ENCODE measurements at regions not wholly inside any gene's neighbourhood (a gene's known extent, or its start where the extent isn't known, plus 50 kb on each side); places are given as distances from the start of the nearest gene placed in this dataset.

- ATAC-seq (no peak), DNase-seq (ENCODE audit: low read depth, low spot score) (no peak)
- H3K27me3 ChIP-seq (ENCODE audit: insufficient read depth, low read length), result no peaks in the 10 kb centered on the region
- no peaks in the 10 kb centered on the region for H3K79me2 ChIP-seq (ENCODE audit: insufficient read depth, low read length)
- no peaks in the 10 kb centered on the region for H3K9me2 ChIP-seq (ENCODE audit: insufficient read depth)
- H3K36me3 ChIP-seq (ENCODE audit: control insufficient read depth in 1 of 2, insufficient read depth in 2 of 2, low read length in 2 of 2), result no peaks in the 10 kb centered on the region
- no peak overlapping the region for H3K4me3 ChIP-seq (replicated peaks in 1 of 2; ENCODE audit: low read depth in 1 of 2, low read length in 2 of 2)
- H2AFZ ChIP-seq (ENCODE audit: low read depth, low read length, poor library complexity, severe bottlenecking), result no peak overlapping the region
- H4K20me1 ChIP-seq (ENCODE audit: insufficient read depth), result no peaks in the 10 kb centered on the region
- TF ChIP-seq, protein P1, sequence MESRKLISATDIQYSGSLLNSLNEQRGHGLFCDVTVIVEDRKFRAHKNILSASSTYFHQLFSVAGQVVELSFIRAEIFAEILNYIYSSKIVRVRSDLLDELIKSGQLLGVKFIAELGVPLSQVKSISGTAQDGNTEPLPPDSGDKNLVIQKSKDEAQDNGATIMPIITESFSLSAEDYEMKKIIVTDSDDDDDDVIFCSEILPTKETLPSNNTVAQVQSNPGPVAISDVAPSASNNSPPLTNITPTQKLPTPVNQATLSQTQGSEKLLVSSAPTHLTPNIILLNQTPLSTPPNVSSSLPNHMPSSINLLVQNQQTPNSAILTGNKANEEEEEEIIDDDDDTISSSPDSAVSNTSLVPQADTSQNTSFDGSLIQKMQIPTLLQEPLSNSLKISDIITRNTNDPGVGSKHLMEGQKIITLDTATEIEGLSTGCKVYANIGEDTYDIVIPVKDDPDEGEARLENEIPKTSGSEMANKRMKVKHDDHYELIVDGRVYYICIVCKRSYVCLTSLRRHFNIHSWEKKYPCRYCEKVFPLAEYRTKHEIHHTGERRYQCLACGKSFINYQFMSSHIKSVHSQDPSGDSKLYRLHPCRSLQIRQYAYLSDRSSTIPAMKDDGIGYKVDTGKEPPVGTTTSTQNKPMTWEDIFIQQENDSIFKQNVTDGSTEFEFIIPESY (IDR thresholded peaks at IDR 0.05; ENCODE audit: extremely low read depth, insufficient replicate concordance, low read length), result no peak
- TF ChIP-seq SRF (IDR thresholded peaks at IDR 0.05; ENCODE audit: low read depth), result no peak
- TF ChIP-seq, protein P2, sequence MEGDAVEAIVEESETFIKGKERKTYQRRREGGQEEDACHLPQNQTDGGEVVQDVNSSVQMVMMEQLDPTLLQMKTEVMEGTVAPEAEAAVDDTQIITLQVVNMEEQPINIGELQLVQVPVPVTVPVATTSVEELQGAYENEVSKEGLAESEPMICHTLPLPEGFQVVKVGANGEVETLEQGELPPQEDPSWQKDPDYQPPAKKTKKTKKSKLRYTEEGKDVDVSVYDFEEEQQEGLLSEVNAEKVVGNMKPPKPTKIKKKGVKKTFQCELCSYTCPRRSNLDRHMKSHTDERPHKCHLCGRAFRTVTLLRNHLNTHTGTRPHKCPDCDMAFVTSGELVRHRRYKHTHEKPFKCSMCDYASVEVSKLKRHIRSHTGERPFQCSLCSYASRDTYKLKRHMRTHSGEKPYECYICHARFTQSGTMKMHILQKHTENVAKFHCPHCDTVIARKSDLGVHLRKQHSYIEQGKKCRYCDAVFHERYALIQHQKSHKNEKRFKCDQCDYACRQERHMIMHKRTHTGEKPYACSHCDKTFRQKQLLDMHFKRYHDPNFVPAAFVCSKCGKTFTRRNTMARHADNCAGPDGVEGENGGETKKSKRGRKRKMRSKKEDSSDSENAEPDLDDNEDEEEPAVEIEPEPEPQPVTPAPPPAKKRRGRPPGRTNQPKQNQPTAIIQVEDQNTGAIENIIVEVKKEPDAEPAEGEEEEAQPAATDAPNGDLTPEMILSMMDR (IDR thresholded peaks at IDR 0.05 in 2 of 3, conservative IDR thresholded peaks at IDR 0.05 in 1 of 3; ENCODE audit: borderline replicate concordance in 1 of 3, insufficient read depth in 1 of 3, low read depth in 2 of 3, low read length in 2 of 3), result no peak
- TF ChIP-seq RAD21 (IDR thresholded peaks at IDR 0.05; ENCODE audit: low read depth), result no peak
- TF ChIP-seq SP1 (IDR thresholded peaks at IDR 0.05; ENCODE audit: low read depth), result no peak
- no peak for TF ChIP-seq EGR1 (IDR thresholded peaks at IDR 0.05; ENCODE audit: low read depth)
- TF ChIP-seq, protein P3, sequence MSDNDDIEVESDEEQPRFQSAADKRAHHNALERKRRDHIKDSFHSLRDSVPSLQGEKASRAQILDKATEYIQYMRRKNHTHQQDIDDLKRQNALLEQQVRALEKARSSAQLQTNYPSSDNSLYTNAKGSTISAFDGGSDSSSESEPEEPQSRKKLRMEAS (IDR thresholded peaks at IDR 0.05), result no peak
- no peak for TF ChIP-seq CEBPB (IDR thresholded peaks at IDR 0.05; ENCODE audit: low read depth)
- TF ChIP-seq ZNF274 (IDR thresholded peaks at IDR 0.05; ENCODE audit: low read depth, low read length), result no peak
- no peak for TF ChIP-seq POLR2A (IDR thresholded peaks at IDR 0.05; ENCODE audit: borderline replicate concordance, extremely low read depth, insufficient read depth, insufficient read length)
- no peak overlapping the region for H3K4me2 ChIP-seq (ENCODE audit: low read length)
- BruUV-seq (replicated peaks), result no TSS peak
- intact Hi-C loops (cut with micrococcal nuclease), result no loop called here
- H3K4me1 ChIP-seq (ENCODE audit: control insufficient read depth in 1 of 2, insufficient read depth in 2 of 2, low read length in 2 of 2), result no peaks in the 10 kb centered on the region
- POLR2A ChIA-PET, result no interaction called here
- no peaks in the 10 kb centered on the region for H3K9me3 ChIP-seq (ENCODE audit: control insufficient read depth in 1 of 2, insufficient read depth in 1 of 2, low read depth in 1 of 2, low read length in 2 of 2)
- no peak overlapping the region for H3K9ac ChIP-seq (ENCODE audit: low read length)
- CTCF ChIA-PET, result no interaction called here
- H3K27ac ChIP-seq (ENCODE audit: low read depth, low read length), result no peak overlapping the region
- RAD21 ChIA-PET (ENCODE audit: low non-redundant PET in 1 of 2, low total read pairs in 2 of 2, uncharacterized antibody in 2 of 2, unreplicated experiment in 2 of 2), result no interaction called here
These were observed 661.6 kb upstream of the FBXO33 start for GRCh38 chr14:40093800-40094199.
